Neural cell (in vitro differentiated cells): ENCODE measurements at regions not wholly inside any gene's neighbourhood (a gene's known extent, or its start where the extent isn't known, plus 50 kb on each side); places are given as distances from the start of the nearest gene placed in this dataset.

Experiments used
- H2AFZ ChIP-seq: fragments of 200-600, 300-800 bp; sonication (generic), shearing (Covaris generic); 2 replicates; pipeline ENCODE4 v1.6.0; 2014; ENCODE audit warnings: low read depth, mild to moderate bottlenecking, antibody characterized with exemption, low read length, moderate library complexity
- H3F3A ChIP-seq: fragments of 200-600 bp; shearing (Covaris generic); 2 replicates; pipeline ENCODE4 v1.6.1; 2016; ENCODE audit warnings: mild to moderate bottlenecking, moderate library complexity, mixed read lengths, antibody characterized with exemption, low read length; ENCODE audit not compliant: insufficient read depth, poor library complexity, severe bottlenecking
- H3K27ac ChIP-seq: fragments of 200-600, 300-800 bp; sonication (generic), shearing (Covaris generic); 2 replicates; pipeline ENCODE4 v1.5.1; 2014; ENCODE audit warnings: mild to moderate bottlenecking, low read length, moderate library complexity
- H3K27me3 ChIP-seq: fragments of 300-800, 200-600 bp; sonication (generic), shearing (Covaris generic); 2 replicates; pipeline ENCODE4 v1.6.0; 2014; ENCODE audit warnings: mild to moderate bottlenecking, low read depth, low read length, moderate library complexity; ENCODE audit not compliant: insufficient read depth
- H3K36me3 ChIP-seq: fragments of 300-800, 200-600 bp; sonication (generic), shearing (Covaris generic); 2 replicates; pipeline ENCODE4 v1.5.1; 2014; ENCODE audit warnings: mild to moderate bottlenecking, antibody characterized with exemption, low read length, moderate library complexity; ENCODE audit not compliant: insufficient read depth
- H3K4me2 ChIP-seq: fragments of 300-800, 200-600 bp; sonication (generic), shearing (Covaris generic); 2 replicates; pipeline ENCODE4 v1.6.0; 2014; ENCODE audit warnings: mild to moderate bottlenecking, low read length
- H3K4me3 ChIP-seq: fragments of 300-800, 200-600 bp; sonication (generic), shearing (Covaris generic); 2 replicates; pipeline ENCODE4 v1.5.1; 2014; ENCODE audit warnings: mild to moderate bottlenecking, low read length, moderate library complexity
- H3K79me2 ChIP-seq: fragments of 200-600 bp; shearing (Covaris generic); replicated peaks from 2 replicates; pipeline ENCODE4 v1.6.0; 2014; ENCODE audit warnings: mild to moderate bottlenecking, low read length, moderate library complexity; ENCODE audit not compliant: insufficient read depth
- H3K9ac ChIP-seq: fragments of 300-800, 200-600 bp; sonication (generic), shearing (Covaris generic); 2 replicates; pipeline ENCODE4 v1.6.1; 2016; ENCODE audit warnings: mild to moderate bottlenecking, low read length, mixed read lengths
- H3K9me2 ChIP-seq: fragments of 200-600 bp; shearing (Covaris generic); 2 replicates; pipeline ENCODE4 v1.6.1; 2016; ENCODE audit warnings: mild to moderate bottlenecking, low read length, mixed read lengths; ENCODE audit not compliant: insufficient read depth
- H3K9me3 ChIP-seq: fragments of 200-600, 300-800 bp; sonication (generic), shearing (Covaris generic); 2 replicates; pipeline ENCODE4 v1.6.1; 2016; ENCODE audit warnings: mild to moderate bottlenecking, mixed run types, low read length, moderate library complexity, mixed read lengths
- H4K20me1 ChIP-seq: fragments of 200-600 bp; shearing (Covaris generic); 2 replicates; pipeline ENCODE4 v1.6.1; 2016; ENCODE audit warnings: mild to moderate bottlenecking, mixed run types; ENCODE audit not compliant: insufficient read depth
- EP300 ChIP-seq: fragments of 450-650 bp; conservative IDR thresholded peaks from 2 replicates; pipeline ENCODE4 v1.6.1; 2014; ENCODE audit warnings: antibody characterized with exemption, mild to moderate bottlenecking, moderate library complexity; ENCODE audit not compliant: poor library complexity, severe bottlenecking
- EZH2 ChIP-seq: fragments of 200-600, 300-800 bp; shearing (Covaris generic), sonication (generic); IDR thresholded peaks from 2 replicates; pipeline ENCODE4 v1.6.1; 2014; ENCODE audit warnings: antibody characterized with exemption, low read length, borderline replicate concordance, mild to moderate bottlenecking; ENCODE audit not compliant: insufficient read depth, poor library complexity, severe bottlenecking
- MXI1 ChIP-seq: fragments of 450-650 bp; conservative IDR thresholded peaks from 2 replicates; pipeline ENCODE4 v1.6.1; 2014; ENCODE audit warnings: antibody characterized with exemption, mild to moderate bottlenecking; ENCODE audit not compliant: poor library complexity, severe bottlenecking
- POLR2AphosphoS5 ChIP-seq: IDR thresholded peaks from 2 replicates; pipeline ENCODE4 v1.6.1; 2012
- RAD21 ChIP-seq: fragments of 450-650 bp; conservative IDR thresholded peaks from 2 replicates; pipeline ENCODE4 v1.6.1; 2014; ENCODE audit warnings: antibody characterized with exemption, mild to moderate bottlenecking, moderate library complexity
- SMC3 ChIP-seq: fragments of 450-650 bp; conservative IDR thresholded peaks from 2 replicates; pipeline ENCODE4 v1.6.1; 2014; ENCODE audit warnings: antibody characterized with exemption, mild to moderate bottlenecking, moderate library complexity; ENCODE audit not compliant: poor library complexity
- TAF1 ChIP-seq: IDR thresholded peaks from 2 replicates; pipeline ENCODE4 v1.6.1; 2012; ENCODE audit warnings: low read depth
- TF ChIP-seq, protein P1 (sequence below): fragments of 450-650 bp; IDR thresholded peaks from 2 replicates; pipeline ENCODE4 v1.5.1; 2014; ENCODE audit warnings: antibody characterized with exemption, mild to moderate bottlenecking, moderate library complexity; ENCODE audit not compliant: poor library complexity, severe bottlenecking
- TF ChIP-seq, protein P2 (sequence below): IDR thresholded peaks from 2 replicates; pipeline ENCODE4 v1.6.1; 2012; ENCODE audit warnings: borderline replicate concordance

GRCh38 chr3:117399311-117400078 lies 689.9 kb downstream of the TUSC7 start:
- TF ChIP-seq TAF1, result no peak
- TF ChIP-seq MXI1, result no peak
- TF ChIP-seq POLR2AphosphoS5, result no peak
- no peak for TF ChIP-seq SMC3
- TF ChIP-seq, protein P1, sequence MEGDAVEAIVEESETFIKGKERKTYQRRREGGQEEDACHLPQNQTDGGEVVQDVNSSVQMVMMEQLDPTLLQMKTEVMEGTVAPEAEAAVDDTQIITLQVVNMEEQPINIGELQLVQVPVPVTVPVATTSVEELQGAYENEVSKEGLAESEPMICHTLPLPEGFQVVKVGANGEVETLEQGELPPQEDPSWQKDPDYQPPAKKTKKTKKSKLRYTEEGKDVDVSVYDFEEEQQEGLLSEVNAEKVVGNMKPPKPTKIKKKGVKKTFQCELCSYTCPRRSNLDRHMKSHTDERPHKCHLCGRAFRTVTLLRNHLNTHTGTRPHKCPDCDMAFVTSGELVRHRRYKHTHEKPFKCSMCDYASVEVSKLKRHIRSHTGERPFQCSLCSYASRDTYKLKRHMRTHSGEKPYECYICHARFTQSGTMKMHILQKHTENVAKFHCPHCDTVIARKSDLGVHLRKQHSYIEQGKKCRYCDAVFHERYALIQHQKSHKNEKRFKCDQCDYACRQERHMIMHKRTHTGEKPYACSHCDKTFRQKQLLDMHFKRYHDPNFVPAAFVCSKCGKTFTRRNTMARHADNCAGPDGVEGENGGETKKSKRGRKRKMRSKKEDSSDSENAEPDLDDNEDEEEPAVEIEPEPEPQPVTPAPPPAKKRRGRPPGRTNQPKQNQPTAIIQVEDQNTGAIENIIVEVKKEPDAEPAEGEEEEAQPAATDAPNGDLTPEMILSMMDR, result no peak
- TF ChIP-seq, protein P2, sequence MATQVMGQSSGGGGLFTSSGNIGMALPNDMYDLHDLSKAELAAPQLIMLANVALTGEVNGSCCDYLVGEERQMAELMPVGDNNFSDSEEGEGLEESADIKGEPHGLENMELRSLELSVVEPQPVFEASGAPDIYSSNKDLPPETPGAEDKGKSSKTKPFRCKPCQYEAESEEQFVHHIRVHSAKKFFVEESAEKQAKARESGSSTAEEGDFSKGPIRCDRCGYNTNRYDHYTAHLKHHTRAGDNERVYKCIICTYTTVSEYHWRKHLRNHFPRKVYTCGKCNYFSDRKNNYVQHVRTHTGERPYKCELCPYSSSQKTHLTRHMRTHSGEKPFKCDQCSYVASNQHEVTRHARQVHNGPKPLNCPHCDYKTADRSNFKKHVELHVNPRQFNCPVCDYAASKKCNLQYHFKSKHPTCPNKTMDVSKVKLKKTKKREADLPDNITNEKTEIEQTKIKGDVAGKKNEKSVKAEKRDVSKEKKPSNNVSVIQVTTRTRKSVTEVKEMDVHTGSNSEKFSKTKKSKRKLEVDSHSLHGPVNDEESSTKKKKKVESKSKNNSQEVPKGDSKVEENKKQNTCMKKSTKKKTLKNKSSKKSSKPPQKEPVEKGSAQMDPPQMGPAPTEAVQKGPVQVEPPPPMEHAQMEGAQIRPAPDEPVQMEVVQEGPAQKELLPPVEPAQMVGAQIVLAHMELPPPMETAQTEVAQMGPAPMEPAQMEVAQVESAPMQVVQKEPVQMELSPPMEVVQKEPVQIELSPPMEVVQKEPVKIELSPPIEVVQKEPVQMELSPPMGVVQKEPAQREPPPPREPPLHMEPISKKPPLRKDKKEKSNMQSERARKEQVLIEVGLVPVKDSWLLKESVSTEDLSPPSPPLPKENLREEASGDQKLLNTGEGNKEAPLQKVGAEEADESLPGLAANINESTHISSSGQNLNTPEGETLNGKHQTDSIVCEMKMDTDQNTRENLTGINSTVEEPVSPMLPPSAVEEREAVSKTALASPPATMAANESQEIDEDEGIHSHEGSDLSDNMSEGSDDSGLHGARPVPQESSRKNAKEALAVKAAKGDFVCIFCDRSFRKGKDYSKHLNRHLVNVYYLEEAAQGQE, result no peak
- no peak for TF ChIP-seq EP300
- no peak for TF ChIP-seq RAD21
- TF ChIP-seq EZH2, result no peak

DNA sequence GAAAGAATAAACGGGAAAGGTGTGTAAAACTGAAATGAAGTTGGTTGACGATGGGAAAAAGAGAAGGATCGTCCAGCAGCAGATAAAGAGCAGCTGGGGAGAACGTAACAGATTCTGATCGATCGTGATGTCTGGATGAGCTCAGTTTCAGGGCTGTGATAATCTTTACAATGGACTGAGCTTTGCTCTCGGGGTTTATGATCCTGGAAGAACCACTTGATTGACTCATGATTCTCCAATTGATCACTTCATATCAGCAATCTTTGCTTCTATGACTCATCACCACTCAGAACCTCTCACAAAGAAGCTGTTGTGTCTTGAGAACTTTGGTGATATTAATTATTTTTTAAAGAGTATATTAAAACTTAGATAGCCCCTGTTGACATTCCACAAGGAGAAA lies 690.7 kb downstream of the TUSC7 start:
- Histone ChIP-seq H3F3A (peaks cover 3% of the 10 kb centered on the region), H3K9me3 (no peaks in the 10 kb centered on the region), H4K20me1 (no peaks in the 10 kb centered on the region), H2AFZ (no peak overlapping the region), H3K9me2 (no peaks in the 10 kb centered on the region), H3K27me3 (no peaks in the 10 kb centered on the region), H3K79me2 (no peaks in the 10 kb centered on the region), H3K36me3 (no peaks in the 10 kb centered on the region), H3K4me2 (no peak overlapping the region), H3K4me3 (no peak overlapping the region), H3K27ac (no peak overlapping the region), H3K9ac (no peak overlapping the region)
- no peak for TF ChIP-seq EZH2
- TF ChIP-seq, protein P2, result no peak
- no peak for TF ChIP-seq RAD21
- TF ChIP-seq, protein P1, result no peak
- no peak for TF ChIP-seq EP300
- TF ChIP-seq TAF1, result no peak
- no peak for TF ChIP-seq POLR2AphosphoS5
- TF ChIP-seq SMC3, result no peak
- TF ChIP-seq MXI1, result no peak

More at GRCh38 chr3:117399311-117400078, 689.9 kb downstream of the TUSC7 start:
- no peak overlapping the region for H3K9ac ChIP-seq
- peaks cover 3% of the 10 kb centered on the region for H3F3A ChIP-seq
- H3K4me3 ChIP-seq, result peak overlapping the region; percentile 23
- H2AFZ ChIP-seq, result no peak overlapping the region
- H4K20me1 ChIP-seq, result no peaks in the 10 kb centered on the region
- H3K4me2 ChIP-seq, result peak overlapping the region; percentile 1
- H3K27ac ChIP-seq, result no peak overlapping the region
- no peaks in the 10 kb centered on the region for H3K9me2 ChIP-seq
- H3K79me2 ChIP-seq, result no peaks in the 10 kb centered on the region
- no peaks in the 10 kb centered on the region for H3K9me3 ChIP-seq
- H3K36me3 ChIP-seq, result no peaks in the 10 kb centered on the region
- H3K27me3 ChIP-seq, result no peaks in the 10 kb centered on the region
